HCT116 (cell line): ENCODE measurements at regions not wholly inside any gene's neighbourhood (a gene's known extent, or its start where the extent isn't known, plus 50 kb on each side); places are given as distances from the start of the nearest gene placed in this dataset.

Experiments used
- ATAC-seq: fragments of 200-7000 bp; cut with Tn5 transposase; 2 replicates; pipeline ENCODE4 v1.9.1; 2020; ENCODE audit warnings: mild to moderate bottlenecking, moderate library complexity
- BruUV-seq: library from RNA; stranded (reverse); fragments of 400-500 nt; replicated peaks from 2 replicates; lab custom pipeline; 2021; lab: Mats Ljungman, UMichigan
- CTCF ChIA-PET: fragments of 300-600 bp; sonication (Branson Sonifier 250); formaldehyde crosslinking; loops from one replicate; lab custom pipeline; 2021; ENCODE audit warnings: antibody characterized with exemption; lab: Charles Lee
- POLR2A ChIA-PET: fragments of 300-600, 350-600 bp; sonication (Branson Sonifier 250); formaldehyde crosslinking; loops from one replicate; lab custom pipeline; 2021; ENCODE audit warnings: antibody characterized with exemption; lab: Charles Lee
- RAD21 ChIA-PET, 2 experiments: fragments of 300-600 bp; sonication (Branson Sonifier 250); formaldehyde crosslinking; loops; one replicate each; lab custom pipeline; 2023; ENCODE audit warnings: low total read pairs in 2 of 2; ENCODE audit not compliant: uncharacterized antibody in 2 of 2, unreplicated experiment in 2 of 2, low non-redundant PET in 1 of 2; lab: Charles Lee
- DNase-seq: peaks from one replicate; pipeline ENCODE4 v3.0.0-alpha.2; 2010; ENCODE audit warnings: low read depth, low spot score
- H2AFZ ChIP-seq: fragments of 200-600 bp; shearing (Covaris generic), sonication (generic); 2 replicates; pipeline ENCODE4 v1.6.1; 2017; ENCODE audit warnings: low read depth, mixed run types, mixed read lengths, antibody characterized with exemption, low read length; ENCODE audit not compliant: poor library complexity, severe bottlenecking
- H3K27ac ChIP-seq: 2 replicates; pipeline ENCODE4 v1.5.1; 2012; ENCODE audit warnings: low read depth, low read length
- H3K27me3 ChIP-seq: fragments of 200-600 bp; sonication (generic); 2 replicates; pipeline ENCODE4 v1.6.1; 2016; ENCODE audit warnings: mixed run types, low read length, mixed read lengths; ENCODE audit not compliant: insufficient read depth
- H3K36me3 ChIP-seq, 2 experiments: fragments of 200-500 bp in 1 of 2; fragments of 200-600 bp in 1 of 2; sonication (Bioruptor generic) in 1 of 2; sonication (generic) in 1 of 2; 2 replicates each; pipeline versions ENCODE4 v1.5.1 to v1.6.1; 2014 to 2016; ENCODE audit warnings: low read length in 2 of 2, inconsistent platforms in 1 of 2, mixed read lengths in 1 of 2, mixed run types in 1 of 2; ENCODE audit not compliant: insufficient read depth in 2 of 2, control insufficient read depth in 1 of 2
- H3K4me1 ChIP-seq, 2 experiments: fragments of 200-600 bp in 1 of 2; sonication (generic) in 1 of 2; 2 replicates each; pipeline versions ENCODE4 v1.5.1 to v1.6.1; 2012 to 2017; ENCODE audit warnings: low read length in 2 of 2, inconsistent platforms in 1 of 2, mild to moderate bottlenecking in 1 of 2, mixed read lengths in 1 of 2, mixed run types in 1 of 2, moderate library complexity in 1 of 2; ENCODE audit not compliant: insufficient read depth in 2 of 2, control insufficient read depth in 1 of 2
- H3K4me2 ChIP-seq: fragments of 200-600 bp; sonication (generic); 2 replicates; pipeline ENCODE4 v1.6.1; 2017; ENCODE audit warnings: mixed run types, low read length, mixed read lengths
- H3K4me3 ChIP-seq, 2 experiments: fragments of 200-600 bp in 1 of 2; sonication (generic) in 1 of 2; replicated peaks in 1 of 2; 2 replicates each; pipeline ENCODE4 v1.5.1; 2011 to 2016; ENCODE audit warnings: low read length in 2 of 2, control low read depth in 1 of 2, low read depth in 1 of 2, mild to moderate bottlenecking in 1 of 2, mixed read lengths in 1 of 2, mixed run types in 1 of 2
- H3K79me2 ChIP-seq: fragments of 200-600 bp; sonication (generic); 2 replicates; pipeline ENCODE4 v1.6.1; 2017; ENCODE audit warnings: mild to moderate bottlenecking, mixed run types, low read length, moderate library complexity, mixed read lengths; ENCODE audit not compliant: insufficient read depth
- H3K9ac ChIP-seq: fragments of 200-600 bp; sonication (generic); 2 replicates; pipeline ENCODE4 v1.6.1; 2016; ENCODE audit warnings: low read length, mixed read lengths
- H3K9me2 ChIP-seq: fragments of 200-600 bp; sonication (generic), shearing (Covaris generic); 2 replicates; pipeline ENCODE4 v1.6.1; 2017; ENCODE audit warnings: mixed run types, mild to moderate bottlenecking, moderate library complexity; ENCODE audit not compliant: insufficient read depth
- H3K9me3 ChIP-seq, 2 experiments: fragments of 200-500 bp in 1 of 2; fragments of 200-600 bp in 1 of 2; sonication (Bioruptor generic) in 1 of 2; sonication (generic) in 1 of 2; 2 replicates each; pipeline ENCODE4 v1.6.1; 2014 to 2017; ENCODE audit warnings: low read length in 2 of 2, mixed read lengths in 2 of 2, inconsistent platforms in 1 of 2, low read depth in 1 of 2, mild to moderate bottlenecking in 1 of 2, mixed run types in 1 of 2, moderate library complexity in 1 of 2; ENCODE audit not compliant: control insufficient read depth in 1 of 2, insufficient read depth in 1 of 2
- H4K20me1 ChIP-seq: fragments of 200-600 bp; sonication (generic), shearing (Covaris generic); 2 replicates; pipeline ENCODE4 v1.6.1; 2017; ENCODE audit warnings: mixed run types, mild to moderate bottlenecking, moderate library complexity; ENCODE audit not compliant: insufficient read depth
- CBX3 ChIP-seq: IDR thresholded peaks from 2 replicates; pipeline ENCODE4 v1.6.1; 2012; ENCODE audit warnings: low read depth
- EGR1 ChIP-seq: IDR thresholded peaks from 2 replicates; pipeline ENCODE4 v1.6.1; 2012; ENCODE audit warnings: low read depth
- EZH2phosphoT487 ChIP-seq: fragments of 200-600 bp; IDR thresholded peaks from 2 replicates; pipeline ENCODE4 v1.6.1; 2018; ENCODE audit warnings: antibody characterized with exemption, borderline replicate concordance
- POLR2A ChIP-seq: IDR thresholded peaks from 2 replicates; pipeline ENCODE4 v1.7.0; 2011; ENCODE audit warnings: borderline replicate concordance; ENCODE audit not compliant: insufficient read depth, insufficient read length; ENCODE audit errors: extremely low read depth
- RAD21 ChIP-seq: IDR thresholded peaks from 2 replicates; pipeline ENCODE4 v1.6.1; 2012; ENCODE audit warnings: low read depth, mild to moderate bottlenecking
- SIN3A ChIP-seq: IDR thresholded peaks from 2 replicates; pipeline ENCODE4 v1.6.1; 2012; ENCODE audit warnings: low read depth
- TCF7L2 ChIP-seq: IDR thresholded peaks from 2 replicates; pipeline ENCODE4 v1.7.0; 2011; ENCODE audit warnings: borderline replicate concordance, inconsistent platforms; ENCODE audit not compliant: insufficient read depth, insufficient read length; ENCODE audit errors: extremely low read depth
- ZFX ChIP-seq: fragments of 450-650 bp; IDR thresholded peaks from 2 replicates; pipeline ENCODE4 v1.6.1; 2017
- ZNF274 ChIP-seq: fragments of 200-500 bp; sonication (Bioruptor generic); IDR thresholded peaks from 2 replicates; pipeline ENCODE4 v1.6.1; 2014; ENCODE audit warnings: mild to moderate bottlenecking, low read depth, low read length, inconsistent platforms
- intact Hi-C: fragments of 100-400 bp; cut with micrococcal nuclease; formaldehyde crosslinking; loops from 2 replicates; pipeline ENCODE4 v1.10.0; 2022
- TF ChIP-seq, protein P1 (sequence below): IDR thresholded peaks from 2 replicates; pipeline ENCODE4 v1.6.1; 2012; ENCODE audit warnings: low read depth
- TF ChIP-seq, protein P2 (sequence below), 3 experiments: fragments of 200-600 bp in 1 of 3; sonication (generic) in 1 of 3; IDR thresholded peaks in 2 of 3; conservative IDR thresholded peaks in 1 of 3; 2 replicates each; pipeline ENCODE4 v1.5.1; 2012 to 2017; ENCODE audit warnings: low read depth in 2 of 3, low read length in 2 of 3, antibody characterized with exemption in 1 of 3, borderline replicate concordance in 1 of 3, control low read depth in 1 of 3, mild to moderate bottlenecking in 1 of 3, mixed read lengths in 1 of 3, mixed run types in 1 of 3, moderate library complexity in 1 of 3; ENCODE audit not compliant: insufficient read depth in 1 of 3
- TF ChIP-seq, protein P3 (sequence below): IDR thresholded peaks from 2 replicates; pipeline ENCODE4 v1.6.1; 2012
- TF ChIP-seq, protein P4 (sequence below): IDR thresholded peaks from 2 replicates; pipeline ENCODE4 v1.6.1; 2011; ENCODE audit warnings: mild to moderate bottlenecking, low read length, moderate library complexity; ENCODE audit not compliant: insufficient replicate concordance; ENCODE audit errors: extremely low read depth
- TF ChIP-seq, protein P5 (sequence below): IDR thresholded peaks from 2 replicates; pipeline ENCODE4 v1.6.1; 2012

DNA sequence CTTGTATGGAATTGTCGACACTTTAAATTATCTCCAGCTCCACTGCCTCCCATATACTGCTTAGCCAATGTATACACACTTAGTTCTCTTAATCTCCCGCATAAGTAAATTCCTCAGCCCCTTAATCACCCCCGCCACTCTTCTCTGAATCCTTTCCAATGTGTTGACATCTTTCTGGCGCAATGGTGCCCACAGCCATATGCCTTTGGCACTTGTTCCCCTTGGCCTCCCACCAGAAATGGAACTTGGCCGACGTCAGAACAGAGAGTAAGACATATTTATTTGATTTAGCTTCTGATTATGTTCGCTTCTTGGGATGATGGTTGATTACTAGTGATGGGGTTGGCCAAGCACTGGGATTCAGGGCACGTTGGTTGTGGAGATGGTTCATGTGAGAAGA, 1089.3 kb upstream of the CELF4 start:
- DNase-seq: no peak

DNA sequence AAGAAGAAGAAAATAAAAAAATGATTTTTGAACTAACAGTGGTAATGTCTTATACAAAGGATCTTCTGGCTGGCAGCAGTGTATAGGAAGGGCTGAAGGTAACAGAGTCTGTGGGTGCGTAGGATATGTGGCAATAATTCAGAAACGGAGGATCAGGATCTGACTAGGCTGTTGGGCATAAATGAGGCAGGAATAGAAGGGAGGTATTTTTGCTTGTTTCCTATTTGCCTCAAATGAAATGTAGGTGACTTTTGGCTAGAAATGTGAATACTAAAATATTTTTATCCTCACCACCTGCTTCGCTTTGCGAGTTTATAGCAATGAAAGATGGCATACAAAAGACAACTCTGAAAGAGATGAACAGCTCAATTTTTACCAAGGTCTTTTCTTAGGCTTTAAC, 1086.1 kb upstream of the CELF4 start:
- H3K9me2 ChIP-seq: no peaks in the 10 kb centered on the region
- no peaks in the 10 kb centered on the region for H4K20me1 ChIP-seq
- POLR2A ChIA-PET: no interaction called here
- no peak overlapping the region for H3K9ac ChIP-seq
- no peak overlapping the region for H3K4me2 ChIP-seq
- intact Hi-C loops: no loop called here
- no TSS peak for BruUV-seq
- ATAC-seq: no peak
- CTCF ChIA-PET: no interaction called here
- RAD21 ChIA-PET: no interaction called here
- no peaks in the 10 kb centered on the region for H3K79me2 ChIP-seq
- H3K4me1 ChIP-seq: no peaks in the 10 kb centered on the region
- H3K27ac ChIP-seq: no peak overlapping the region
- DNase-seq: no peak
- H3K9me3 ChIP-seq: peaks cover 0 to 5% of the 10 kb centered on the region in 2 experiments; a peak in 1 of 4 replicates
- no peaks in the 10 kb centered on the region for H3K27me3 ChIP-seq
- H3K4me3 ChIP-seq: no peak overlapping the region
- H2AFZ ChIP-seq: no peak overlapping the region
- H3K36me3 ChIP-seq: no peaks in the 10 kb centered on the region
- TF ChIP-seq POLR2A (no peak), RAD21 (no peak), EGR1 (no peak), SIN3A (no peak)
- TF ChIP-seq, protein P1, sequence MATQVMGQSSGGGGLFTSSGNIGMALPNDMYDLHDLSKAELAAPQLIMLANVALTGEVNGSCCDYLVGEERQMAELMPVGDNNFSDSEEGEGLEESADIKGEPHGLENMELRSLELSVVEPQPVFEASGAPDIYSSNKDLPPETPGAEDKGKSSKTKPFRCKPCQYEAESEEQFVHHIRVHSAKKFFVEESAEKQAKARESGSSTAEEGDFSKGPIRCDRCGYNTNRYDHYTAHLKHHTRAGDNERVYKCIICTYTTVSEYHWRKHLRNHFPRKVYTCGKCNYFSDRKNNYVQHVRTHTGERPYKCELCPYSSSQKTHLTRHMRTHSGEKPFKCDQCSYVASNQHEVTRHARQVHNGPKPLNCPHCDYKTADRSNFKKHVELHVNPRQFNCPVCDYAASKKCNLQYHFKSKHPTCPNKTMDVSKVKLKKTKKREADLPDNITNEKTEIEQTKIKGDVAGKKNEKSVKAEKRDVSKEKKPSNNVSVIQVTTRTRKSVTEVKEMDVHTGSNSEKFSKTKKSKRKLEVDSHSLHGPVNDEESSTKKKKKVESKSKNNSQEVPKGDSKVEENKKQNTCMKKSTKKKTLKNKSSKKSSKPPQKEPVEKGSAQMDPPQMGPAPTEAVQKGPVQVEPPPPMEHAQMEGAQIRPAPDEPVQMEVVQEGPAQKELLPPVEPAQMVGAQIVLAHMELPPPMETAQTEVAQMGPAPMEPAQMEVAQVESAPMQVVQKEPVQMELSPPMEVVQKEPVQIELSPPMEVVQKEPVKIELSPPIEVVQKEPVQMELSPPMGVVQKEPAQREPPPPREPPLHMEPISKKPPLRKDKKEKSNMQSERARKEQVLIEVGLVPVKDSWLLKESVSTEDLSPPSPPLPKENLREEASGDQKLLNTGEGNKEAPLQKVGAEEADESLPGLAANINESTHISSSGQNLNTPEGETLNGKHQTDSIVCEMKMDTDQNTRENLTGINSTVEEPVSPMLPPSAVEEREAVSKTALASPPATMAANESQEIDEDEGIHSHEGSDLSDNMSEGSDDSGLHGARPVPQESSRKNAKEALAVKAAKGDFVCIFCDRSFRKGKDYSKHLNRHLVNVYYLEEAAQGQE: no peak
- TF ChIP-seq, protein P2, sequence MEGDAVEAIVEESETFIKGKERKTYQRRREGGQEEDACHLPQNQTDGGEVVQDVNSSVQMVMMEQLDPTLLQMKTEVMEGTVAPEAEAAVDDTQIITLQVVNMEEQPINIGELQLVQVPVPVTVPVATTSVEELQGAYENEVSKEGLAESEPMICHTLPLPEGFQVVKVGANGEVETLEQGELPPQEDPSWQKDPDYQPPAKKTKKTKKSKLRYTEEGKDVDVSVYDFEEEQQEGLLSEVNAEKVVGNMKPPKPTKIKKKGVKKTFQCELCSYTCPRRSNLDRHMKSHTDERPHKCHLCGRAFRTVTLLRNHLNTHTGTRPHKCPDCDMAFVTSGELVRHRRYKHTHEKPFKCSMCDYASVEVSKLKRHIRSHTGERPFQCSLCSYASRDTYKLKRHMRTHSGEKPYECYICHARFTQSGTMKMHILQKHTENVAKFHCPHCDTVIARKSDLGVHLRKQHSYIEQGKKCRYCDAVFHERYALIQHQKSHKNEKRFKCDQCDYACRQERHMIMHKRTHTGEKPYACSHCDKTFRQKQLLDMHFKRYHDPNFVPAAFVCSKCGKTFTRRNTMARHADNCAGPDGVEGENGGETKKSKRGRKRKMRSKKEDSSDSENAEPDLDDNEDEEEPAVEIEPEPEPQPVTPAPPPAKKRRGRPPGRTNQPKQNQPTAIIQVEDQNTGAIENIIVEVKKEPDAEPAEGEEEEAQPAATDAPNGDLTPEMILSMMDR (IDR thresholded peaks at IDR 0.05 in 2 of 3, conservative IDR thresholded peaks at IDR 0.05 in 1 of 3; ENCODE audit: borderline replicate concordance in 1 of 3, insufficient read depth in 1 of 3, low read depth in 2 of 3, low read length in 2 of 3): no peak
- TF ChIP-seq, protein P3, sequence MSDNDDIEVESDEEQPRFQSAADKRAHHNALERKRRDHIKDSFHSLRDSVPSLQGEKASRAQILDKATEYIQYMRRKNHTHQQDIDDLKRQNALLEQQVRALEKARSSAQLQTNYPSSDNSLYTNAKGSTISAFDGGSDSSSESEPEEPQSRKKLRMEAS: no peak
- TF ChIP-seq, protein P4, sequence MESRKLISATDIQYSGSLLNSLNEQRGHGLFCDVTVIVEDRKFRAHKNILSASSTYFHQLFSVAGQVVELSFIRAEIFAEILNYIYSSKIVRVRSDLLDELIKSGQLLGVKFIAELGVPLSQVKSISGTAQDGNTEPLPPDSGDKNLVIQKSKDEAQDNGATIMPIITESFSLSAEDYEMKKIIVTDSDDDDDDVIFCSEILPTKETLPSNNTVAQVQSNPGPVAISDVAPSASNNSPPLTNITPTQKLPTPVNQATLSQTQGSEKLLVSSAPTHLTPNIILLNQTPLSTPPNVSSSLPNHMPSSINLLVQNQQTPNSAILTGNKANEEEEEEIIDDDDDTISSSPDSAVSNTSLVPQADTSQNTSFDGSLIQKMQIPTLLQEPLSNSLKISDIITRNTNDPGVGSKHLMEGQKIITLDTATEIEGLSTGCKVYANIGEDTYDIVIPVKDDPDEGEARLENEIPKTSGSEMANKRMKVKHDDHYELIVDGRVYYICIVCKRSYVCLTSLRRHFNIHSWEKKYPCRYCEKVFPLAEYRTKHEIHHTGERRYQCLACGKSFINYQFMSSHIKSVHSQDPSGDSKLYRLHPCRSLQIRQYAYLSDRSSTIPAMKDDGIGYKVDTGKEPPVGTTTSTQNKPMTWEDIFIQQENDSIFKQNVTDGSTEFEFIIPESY: no peak

More for the DNA sequence above, 1089.3 kb upstream of the CELF4 start:
- Histone ChIP-seq H3K9ac (no peak overlapping the region), H3K4me2 (no peak overlapping the region), H3K36me3 (no peaks in the 10 kb centered on the region), H3K27me3 (no peaks in the 10 kb centered on the region), H3K4me3 (no peak overlapping the region), H3K27ac (no peak overlapping the region), H2AFZ (no peak overlapping the region), H3K9me2 (no peaks in the 10 kb centered on the region), H3K4me1 (no peaks in the 10 kb centered on the region), H4K20me1 (no peaks in the 10 kb centered on the region), H3K79me2 (no peaks in the 10 kb centered on the region), H3K9me3 (peaks cover under 1 to 5% of the 10 kb centered on the region in 2 experiments; a peak in 2 of 4 replicates)
- POLR2A ChIA-PET: no interaction called here
- TF ChIP-seq EGR1 (no peak), CBX3 (no peak), EZH2phosphoT487 (no peak), TCF7L2 (no peak), ZFX (no peak), ZNF274 (no peak)
- TF ChIP-seq, protein P5, sequence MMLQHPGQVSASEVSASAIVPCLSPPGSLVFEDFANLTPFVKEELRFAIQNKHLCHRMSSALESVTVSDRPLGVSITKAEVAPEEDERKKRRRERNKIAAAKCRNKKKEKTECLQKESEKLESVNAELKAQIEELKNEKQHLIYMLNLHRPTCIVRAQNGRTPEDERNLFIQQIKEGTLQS: no peak
- CTCF ChIA-PET: no interaction called here
- no TSS peak for BruUV-seq
- ATAC-seq: no peak
- RAD21 ChIA-PET: no interaction called here
- intact Hi-C loops: no loop called here
